Left renal cortex interstitium (tissue), 4 donors: ENCODE measurements at regions not wholly inside any gene's neighbourhood (a gene's known extent, or its start where the extent isn't known, plus 50 kb on each side); places are given as distances from the start of the nearest gene placed in this dataset.

Experiments
- DNase-seq, 4 donors: peaks; one replicate each; pipeline ENCODE4 v3.0.0-alpha.2; 2013; ENCODE audit warnings: low read depth in 4 of 4, low spot score in 2 of 4, missing footprints in 1 of 4

GRCh38 chr12:24724814-24725213 is 224.1 kb downstream of the BCAT1 start:
- no peak for DNase-seq

- no peak for DNase-seq
Measured at GRCh38 chr12:24723759-24724158, 225.1 kb downstream of the BCAT1 start.

GRCh38 chr12:24721191-24721590 is 227.7 kb downstream of the BCAT1 start:
- no peak for DNase-seq

GRCh38 chr12:24719293-24719721 is 229.6 kb downstream of the BCAT1 start:
- no peak for DNase-seq

GRCh38 chr12:24718617-24719016 is 230.3 kb downstream of the BCAT1 start:
- no peak for DNase-seq

- no peak for DNase-seq
Measured at GRCh38 chr12:24714237-24714636, 234.7 kb downstream of the BCAT1 start.

GRCh38 chr12:24711056-24712008 is 237.6 kb downstream of the BCAT1 start:
- no peak for DNase-seq

GRCh38 chr12:24709216-24709615 is 239.7 kb downstream of the BCAT1 start:
- DNase-seq: no peak

- no peak for DNase-seq
Measured at GRCh38 chr12:24708718-24709117, 240.2 kb downstream of the BCAT1 start.

- no peak for DNase-seq
Measured at GRCh38 chr12:24708043-24708442, 240.9 kb downstream of the BCAT1 start.

GRCh38 chr12:24707334-24707733 is 241.6 kb downstream of the BCAT1 start:
- DNase-seq: no peak

- DNase-seq: no peak
Measured at GRCh38 chr12:24705741-24706358, 243.1 kb downstream of the BCAT1 start.

GRCh38 chr12:24705216-24705615 is 243.7 kb downstream of the BCAT1 start:
- no peak for DNase-seq

GRCh38 chr12:24701343-24701742 is 247.6 kb downstream of the BCAT1 start:
- DNase-seq: no peak

GRCh38 chr12:24698972-24699371 is 249.9 kb downstream of the BCAT1 start:
- DNase-seq: no peak

GRCh38 chr12:24697769-24698168 is 251.1 kb downstream of the BCAT1 start:
- no peak for DNase-seq

GRCh38 chr12:24697295-24697694 is 251.6 kb downstream of the BCAT1 start:
- no peak for DNase-seq

GRCh38 chr12:24696800-24697199 is 252.1 kb downstream of the BCAT1 start:
- DNase-seq: no peak

GRCh38 chr12:24695657-24696329 is 253.1 kb downstream of the BCAT1 start:
- no peak for DNase-seq

GRCh38 chr12:24695103-24695502 is 253.8 kb downstream of the BCAT1 start:
- no peak for DNase-seq

- DNase-seq: no peak
Measured at GRCh38 chr12:24688601-24689000, 260.3 kb downstream of the BCAT1 start.
